ENCODE measurements at regions not wholly inside any gene's neighbourhood (a gene's known extent, or its start where the extent isn't known, plus 50 kb on each side); places are given as distances from the start of the nearest gene placed in this dataset.

GRCh38 chr2:5236249-5236648 is 455.9 kb upstream of the SOX11 start:
- DNase-seq (ENCODE audit: low spot score), result no peak

DNA sequence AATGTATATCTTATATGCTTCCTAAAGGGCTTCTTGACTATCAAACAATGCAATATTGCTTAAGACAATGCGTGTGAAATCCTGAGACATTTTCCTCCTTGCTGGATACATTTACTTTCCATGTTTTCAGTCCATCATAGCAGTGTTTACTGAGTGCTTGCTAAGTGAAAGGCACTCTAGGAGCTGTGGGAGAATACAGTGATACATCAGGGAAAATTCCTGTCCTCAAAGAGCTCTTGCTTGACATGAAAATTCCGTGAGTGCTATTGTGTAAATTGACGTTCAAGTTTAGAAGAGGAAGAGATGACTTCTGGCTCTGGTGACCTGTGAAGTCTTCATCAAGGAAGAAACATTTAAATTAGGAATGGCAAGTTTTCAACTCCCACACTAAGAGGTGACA is 449.4 kb upstream of the SOX11 start:
- DNase-seq (ENCODE audit: low spot score), result no peak

DNA sequence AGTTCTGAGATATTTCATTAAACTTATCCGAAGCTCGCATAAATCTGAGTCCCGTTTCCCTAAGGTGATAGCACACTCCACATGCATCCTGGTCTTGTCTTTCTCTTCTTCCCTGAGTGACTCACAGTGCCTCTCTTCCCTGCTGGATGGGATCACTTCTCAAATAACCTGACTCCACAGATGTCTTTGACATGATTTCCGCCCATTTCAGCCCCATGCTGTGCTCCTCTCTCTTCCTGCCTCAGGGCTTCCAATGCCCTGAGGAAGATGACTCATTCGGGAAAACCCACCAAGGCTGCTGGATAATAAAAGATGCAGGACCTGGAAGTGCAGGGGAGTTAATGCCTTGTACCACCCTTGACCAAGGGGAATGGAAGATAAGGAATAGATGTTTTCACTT is 441.7 kb upstream of the SOX11 start:
- DNase-seq (ENCODE audit: low spot score), result no peak

- no peak for DNase-seq (ENCODE audit: low spot score)
Measured at GRCh38 chr2:5253263-5253662, 438.9 kb upstream of the SOX11 start.

GRCh38 chr2:5254791-5255332 is 437.3 kb upstream of the SOX11 start:
- no peak for DNase-seq (ENCODE audit: low spot score)

GRCh38 chr2:5263291-5263690 is 428.9 kb upstream of the SOX11 start:
- DNase-seq (ENCODE audit: low spot score), result no peak

DNA sequence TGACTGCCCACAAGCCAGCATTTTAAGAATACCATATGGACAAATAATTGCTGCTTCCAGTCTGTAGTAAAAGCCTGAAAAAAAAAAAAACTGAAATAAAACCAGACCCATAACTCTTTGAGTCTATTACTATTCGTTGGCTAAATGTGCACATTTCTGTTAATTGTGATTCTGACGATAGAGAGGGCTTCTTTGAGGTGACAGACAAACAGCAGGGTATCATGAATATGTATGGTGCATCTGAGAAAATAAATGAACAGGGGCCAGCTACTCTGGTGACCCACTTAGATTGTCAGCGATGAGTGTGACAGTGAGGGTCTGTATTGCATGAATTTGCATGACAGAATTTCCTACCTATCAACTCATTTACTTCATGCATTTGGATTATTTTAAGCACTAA is 427.8 kb upstream of the SOX11 start:
- DNase-seq (ENCODE audit: low spot score), result no peak

DNA sequence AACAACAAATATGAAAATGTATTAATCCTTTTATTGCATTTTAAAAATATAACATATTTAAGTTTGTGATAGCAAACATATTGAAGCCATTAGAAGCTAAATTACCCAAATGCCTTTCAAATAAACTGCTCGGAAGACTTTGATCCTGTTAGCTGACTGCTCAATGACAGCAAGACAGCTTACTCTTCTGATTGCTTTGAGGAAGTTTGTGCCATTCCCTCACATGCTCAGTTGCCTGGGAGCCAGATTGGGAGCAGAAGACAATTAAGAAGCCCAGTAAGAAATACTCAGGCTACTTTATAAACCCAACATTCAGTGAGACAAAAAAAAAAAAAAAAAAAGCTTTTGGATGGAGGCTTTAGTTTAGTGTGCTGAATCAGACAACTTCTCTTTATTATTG is 407.1 kb upstream of the SOX11 start:
- DNase-seq (ENCODE audit: low spot score), result no peak

DNA sequence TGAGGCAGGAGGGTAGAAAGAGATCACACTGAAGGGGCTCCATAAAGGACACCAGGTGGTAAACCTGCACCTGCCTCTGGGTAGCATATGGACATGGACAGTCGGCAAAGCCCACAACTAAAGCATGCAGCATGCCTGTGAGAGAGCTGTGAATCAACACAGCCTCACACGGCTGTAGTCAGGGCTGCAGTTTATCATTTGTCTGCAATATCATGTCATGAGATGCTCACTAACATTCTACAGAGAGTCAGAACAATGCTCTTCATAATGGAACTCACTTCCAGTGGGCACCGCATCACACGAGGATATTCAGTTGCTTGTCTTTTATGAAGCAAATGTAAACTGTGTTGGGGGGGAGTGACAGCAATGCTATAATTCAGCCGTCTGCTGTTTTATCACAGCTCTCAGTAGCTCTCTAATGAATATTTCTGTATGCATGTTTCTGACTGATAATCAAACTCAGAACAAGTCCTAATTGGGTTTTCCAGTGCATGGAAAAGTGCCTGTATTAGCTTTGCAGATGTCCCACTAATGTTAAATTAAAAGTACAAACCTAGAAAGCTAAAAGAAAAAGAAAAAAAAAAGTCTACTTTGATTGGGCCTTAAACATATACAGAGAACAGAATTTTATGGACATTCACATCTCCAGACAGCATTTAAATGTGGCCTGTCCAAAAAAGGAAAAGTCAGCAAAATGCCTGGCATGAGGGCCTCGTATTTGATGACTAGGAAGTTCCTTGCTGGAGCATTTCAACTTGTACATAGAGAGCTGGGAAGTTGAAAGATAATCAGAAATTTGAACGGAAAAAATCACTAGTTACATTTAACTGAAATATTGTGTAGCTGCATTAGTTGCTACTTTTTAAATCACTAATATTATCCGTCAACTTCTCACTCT is 406.1 kb upstream of the SOX11 start:
- no peak for DNase-seq (ENCODE audit: low spot score)

DNA sequence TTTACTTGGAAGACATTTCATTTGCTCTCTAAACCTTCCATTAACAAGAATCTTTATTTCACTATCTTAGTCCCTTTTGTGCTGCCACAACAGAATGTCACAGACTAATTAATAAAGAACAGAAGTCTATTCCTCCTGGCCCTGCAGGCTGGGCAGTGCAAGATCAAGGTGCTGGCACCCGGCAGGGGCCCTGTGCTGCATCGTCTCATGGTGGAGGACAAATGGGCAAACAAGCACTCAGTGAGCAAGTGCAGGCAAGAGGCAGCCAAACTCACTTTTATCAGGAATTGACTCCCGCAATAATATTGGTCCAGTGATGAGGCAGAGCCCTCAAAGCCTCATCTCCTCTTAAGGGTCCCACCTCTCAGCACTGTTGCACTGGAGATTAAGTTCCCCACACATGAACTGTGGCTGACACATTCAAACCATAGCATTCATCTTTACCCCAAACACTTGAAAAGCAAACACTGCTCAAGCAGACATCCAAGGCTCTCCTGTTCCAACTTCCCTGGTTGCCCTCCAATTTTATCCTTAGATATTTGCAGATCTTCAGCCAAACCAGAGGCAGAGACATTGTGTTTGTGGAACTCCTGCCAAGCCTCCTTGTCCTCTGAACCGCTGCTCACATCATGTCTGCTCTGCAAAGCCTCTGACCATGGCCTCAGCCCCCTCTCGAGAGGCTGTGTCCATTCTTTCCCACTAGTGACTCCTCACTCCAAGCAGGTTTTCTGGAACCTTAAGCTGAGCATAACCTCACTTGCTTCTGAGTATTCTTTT is 404.4 kb upstream of the SOX11 start:
- no peak for DNase-seq (ENCODE audit: low spot score)

- no peak for DNase-seq (ENCODE audit: low spot score)
Measured at GRCh38 chr2:5290900-5291546, 401.2 kb upstream of the SOX11 start.

GRCh38 chr2:5304640-5305039 is 387.5 kb upstream of the SOX11 start:
- DNase-seq (ENCODE audit: low spot score), result no peak

GRCh38 chr2:5315041-5315440 is 377.1 kb upstream of the SOX11 start:
- DNase-seq (ENCODE audit: low spot score), result no peak

DNA sequence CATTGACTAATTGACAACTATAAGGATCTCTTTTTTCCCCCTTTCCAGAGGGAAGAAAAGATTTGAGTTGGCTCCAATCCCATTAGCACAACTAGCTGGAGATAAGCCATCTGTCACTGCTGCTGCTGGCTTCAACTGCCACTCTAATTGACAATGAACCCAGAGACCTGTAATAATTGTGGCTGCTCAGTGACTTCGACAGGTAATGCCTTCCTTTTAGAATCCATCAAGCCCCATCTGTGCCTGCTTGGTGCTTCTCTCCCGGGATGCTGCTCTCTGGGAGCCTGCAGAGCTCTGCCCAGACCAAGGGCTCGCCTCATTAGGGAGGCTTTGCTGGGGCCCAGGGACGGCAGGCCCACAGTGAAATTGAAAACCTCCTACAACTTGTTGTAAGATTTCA is 376.7 kb upstream of the SOX11 start:
- no peak for DNase-seq (ENCODE audit: low spot score)

DNA sequence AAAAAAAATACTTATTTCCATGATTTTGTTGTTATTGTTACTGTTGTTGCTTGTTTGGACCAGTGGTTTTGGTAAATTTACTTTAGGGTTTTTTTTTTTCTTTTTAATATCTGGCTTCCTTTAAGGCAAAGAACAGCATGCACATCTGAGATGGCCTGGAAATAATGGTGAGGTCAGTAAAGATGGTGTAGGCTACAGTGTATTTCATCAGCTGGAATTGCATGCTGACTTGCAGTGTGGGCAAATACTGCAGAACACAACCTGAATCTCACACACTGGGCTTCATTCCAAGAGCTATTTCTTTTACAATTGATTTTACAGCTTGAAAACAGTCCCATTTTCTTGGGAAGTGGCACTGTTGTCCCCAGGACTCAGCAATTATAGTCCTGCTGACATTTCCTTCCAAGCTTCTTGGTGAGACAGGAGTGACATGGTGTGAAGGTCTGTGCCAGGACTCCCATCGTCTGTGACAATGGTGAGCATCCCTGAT is 376.1 kb upstream of the SOX11 start:
- DNase-seq (ENCODE audit: low spot score), result no peak

- DNase-seq (ENCODE audit: low spot score), result no peak
Measured at GRCh38 chr2:5319493-5319892, 372.7 kb upstream of the SOX11 start.

DNA sequence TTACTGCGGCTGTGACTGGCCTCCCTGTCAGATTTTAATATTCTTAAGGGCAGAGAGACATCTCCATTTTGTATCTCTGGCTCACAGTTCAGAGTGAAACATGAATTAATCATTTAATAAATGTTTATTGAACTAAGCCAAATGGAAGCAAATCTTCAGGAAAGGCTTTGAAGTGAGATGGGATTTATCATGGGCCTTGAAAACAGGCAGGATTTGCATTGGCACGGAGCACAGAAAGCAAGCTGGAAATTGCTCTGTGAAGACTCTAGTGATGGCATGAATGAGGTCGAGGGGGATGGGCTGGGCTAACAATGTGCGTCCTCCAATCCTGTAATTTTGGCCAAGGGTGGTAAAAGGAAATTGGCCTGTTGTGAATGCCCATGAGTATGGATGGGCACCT is 369.8 kb upstream of the SOX11 start:
- no peak for DNase-seq (ENCODE audit: low spot score)

- no peak for DNase-seq (ENCODE audit: low spot score)
Measured at GRCh38 chr2:5325523-5325922, 366.7 kb upstream of the SOX11 start.

GRCh38 chr2:5328826-5329225 is 363.4 kb upstream of the SOX11 start:
- DNase-seq (ENCODE audit: low spot score), result no peak

DNA sequence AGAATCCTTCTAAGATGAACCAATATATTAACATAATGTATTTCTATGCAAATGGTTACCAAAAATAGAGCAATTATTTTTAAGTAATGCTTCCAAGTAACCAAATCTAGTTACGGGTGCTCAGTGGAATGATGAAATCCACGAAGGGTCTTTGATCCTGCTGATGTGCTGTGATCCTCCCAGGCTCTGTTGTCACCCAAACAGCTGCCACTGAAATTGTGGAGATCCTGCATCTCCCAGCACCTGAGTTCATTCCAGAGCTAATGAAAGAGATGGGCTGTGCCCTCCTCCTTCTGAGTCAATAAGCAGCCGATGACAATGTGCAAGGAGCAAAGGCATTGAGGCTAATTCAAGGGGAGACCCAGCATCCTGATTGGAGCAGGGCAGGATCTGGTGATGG is 362.4 kb upstream of the SOX11 start:
- no peak for DNase-seq (ENCODE audit: low spot score)

DNA sequence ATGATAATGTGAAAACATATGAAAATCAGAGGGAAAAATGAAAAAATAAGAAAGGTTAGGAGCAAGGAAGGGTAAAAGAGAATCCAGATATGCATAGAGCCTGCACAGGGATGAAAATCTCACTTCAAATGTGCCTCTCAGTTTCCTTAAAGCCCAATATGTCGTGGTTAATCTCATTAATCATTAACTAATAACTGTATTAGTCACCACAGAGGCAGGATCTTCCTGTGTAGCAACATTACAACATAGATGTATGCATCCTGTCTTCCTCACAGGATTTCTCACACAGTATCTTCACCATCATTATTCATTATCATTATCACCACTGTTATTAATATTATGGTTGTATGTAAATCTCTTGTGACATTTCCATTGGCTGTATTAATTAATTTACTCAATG is 361.2 kb upstream of the SOX11 start:
- DNase-seq (ENCODE audit: low spot score), result no peak

DNA sequence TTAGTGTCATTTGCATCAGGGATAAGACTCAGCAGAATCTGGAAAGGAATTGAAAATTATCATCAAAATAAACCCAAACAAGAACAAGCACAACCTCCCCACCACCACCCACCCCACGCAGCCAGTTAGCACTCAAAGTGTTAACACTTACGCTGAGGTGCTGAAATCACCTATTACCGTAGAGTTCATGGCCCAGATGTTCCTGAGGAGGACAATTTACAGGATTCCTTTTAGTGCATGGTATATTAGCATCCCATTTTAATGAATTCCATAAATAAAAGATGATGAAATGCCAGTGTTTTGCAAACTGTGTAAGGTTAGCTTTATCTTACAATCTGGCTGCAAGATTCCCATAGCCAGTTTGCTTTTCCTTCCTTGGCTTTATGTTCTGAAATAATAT is 359.3 kb upstream of the SOX11 start:
- DNase-seq (ENCODE audit: low spot score), result no peak

GRCh38 chr2:5339473-5339872 is 352.7 kb upstream of the SOX11 start:
- no peak for DNase-seq (ENCODE audit: low spot score)
